ENCODE measurements at regions not wholly inside any gene's neighbourhood (a gene's known extent, or its start where the extent isn't known, plus 50 kb on each side); places are given as distances from the start of the nearest gene placed in this dataset.
A peak's percentile ranks its signal among the peaks of the same experiment; 100 is the strongest.

GRCh38 chr12:58372298-58372697, 430.9 kb downstream of the ATP23 start:
- DNase-seq (ENCODE audit: low read depth) = no peak
- no peak overlapping the region for H3K4me3 ChIP-seq (ENCODE audit: control insufficient read depth, low read depth, low read length)
- TF ChIP-seq CTCF (conservative IDR thresholded peaks at IDR 0.05; ENCODE audit: control insufficient read depth, insufficient read depth, low read depth, low read length) = no peak

- no peak overlapping the region for H3K4me3 ChIP-seq (ENCODE audit: control insufficient read depth, low read depth, low read length)
- no peak for TF ChIP-seq CTCF (conservative IDR thresholded peaks at IDR 0.05; ENCODE audit: control insufficient read depth, insufficient read depth, low read depth, low read length)
- DNase-seq (ENCODE audit: low read depth) = peak; percentile 33
These were observed 436.7 kb downstream of the ATP23 start for GRCh38 chr12:58378028-58378427.

GRCh38 chr12:58381546-58381945, 440.2 kb downstream of the ATP23 start:
- no peak for TF ChIP-seq CTCF (conservative IDR thresholded peaks at IDR 0.05; ENCODE audit: control insufficient read depth, insufficient read depth, low read depth, low read length)
- DNase-seq (ENCODE audit: low read depth) = no peak
- no peak overlapping the region for H3K4me3 ChIP-seq (ENCODE audit: control insufficient read depth, low read depth, low read length)

GRCh38 chr12:58384196-58384595, 442.8 kb downstream of the ATP23 start:
- no peak overlapping the region for H3K4me3 ChIP-seq (ENCODE audit: control insufficient read depth, low read depth, low read length)
- no peak for TF ChIP-seq CTCF (conservative IDR thresholded peaks at IDR 0.05; ENCODE audit: control insufficient read depth, insufficient read depth, low read depth, low read length)
- DNase-seq (ENCODE audit: low read depth) = no peak

GRCh38 chr12:58386136-58386535, 444.8 kb downstream of the ATP23 start:
- TF ChIP-seq CTCF (conservative IDR thresholded peaks at IDR 0.05; ENCODE audit: control insufficient read depth, insufficient read depth, low read depth, low read length) = no peak
- H3K4me3 ChIP-seq (ENCODE audit: control insufficient read depth, low read depth, low read length) = no peak overlapping the region
- DNase-seq (ENCODE audit: low read depth) = no peak

- DNase-seq (ENCODE audit: low read depth) = peak; percentile 53
- TF ChIP-seq CTCF (conservative IDR thresholded peaks at IDR 0.05; ENCODE audit: control insufficient read depth, insufficient read depth, low read depth, low read length) = no peak
- H3K4me3 ChIP-seq (ENCODE audit: control insufficient read depth, low read depth, low read length) = no peak overlapping the region
These were observed 445.8 kb downstream of the ATP23 start for GRCh38 chr12:58387199-58387598.

- no peak overlapping the region for H3K4me3 ChIP-seq (ENCODE audit: control insufficient read depth, low read depth, low read length)
- DNase-seq (ENCODE audit: low read depth) = peak; percentile 25
- no peak for TF ChIP-seq CTCF (conservative IDR thresholded peaks at IDR 0.05; ENCODE audit: control insufficient read depth, insufficient read depth, low read depth, low read length)
These were observed 446.9 kb downstream of the ATP23 start for GRCh38 chr12:58388261-58388660.

All from fibroblast of mammary gland (primary cell).